Body of pancreas (tissue), 4 donors: ENCODE measurements at regions not wholly inside any gene's neighbourhood (a gene's known extent, or its start where the extent isn't known, plus 50 kb on each side); places are given as distances from the start of the nearest gene placed in this dataset.

Experiments
- ATAC-seq: fragments of 150-250 bp; one replicate; pipeline ENCODE4 v1.9.1; 2016
- DNase-seq, 4 donors: peaks; one replicate each; pipeline ENCODE4 v3.0.0-alpha.2; 2019
- H3K27ac ChIP-seq, 4 donors: fragments of 200-600 bp; sonication (generic); 1 replicate in 3 of 4; 2 replicates in 1 of 4; pipeline versions ENCODE4 v1.5.1 to v1.6.1; 2016 to 2019; ENCODE audit warnings: mild to moderate bottlenecking in 1 of 4, mixed read lengths in 1 of 4, moderate library complexity in 1 of 4
- H3K27me3 ChIP-seq, 2 donors: fragments of 200-600 bp; sonication (generic); one replicate each; pipeline ENCODE4 v1.6.0; 2016; ENCODE audit warnings: mild to moderate bottlenecking in 1 of 2
- H3K36me3 ChIP-seq, 2 donors: fragments of 200-600 bp; sonication (generic); replicated peaks in 1 of 2; 2 replicates each; pipeline ENCODE4 v1.5.1; 2016; ENCODE audit warnings: low read depth in 2 of 2; ENCODE audit not compliant: insufficient read depth in 1 of 2
- H3K4me1 ChIP-seq: fragments of 200-600 bp; sonication (generic); one replicate; pipeline ENCODE4 v1.6.0; 2016
- H3K4me3 ChIP-seq, 2 donors: fragments of 200-600 bp; sonication (generic); 1 replicate in 1 of 2; 2 replicates in 1 of 2; pipeline ENCODE4 v1.5.1; 2016 to 2019
- H3K9me3 ChIP-seq, 3 donors: fragments of 200-600 bp; sonication (generic); 1 replicate in 2 of 3; 2 replicates in 1 of 3; pipeline ENCODE4 v1.5.1; 2016
- POLR2A ChIP-seq, 3 donors: fragments of 450-650 bp; IDR thresholded peaks; one replicate each; pipeline ENCODE4 v1.6.1; 2016; ENCODE audit warnings: antibody characterized with exemption in 3 of 3, mild to moderate bottlenecking in 2 of 3
- WGBS, 2 donors: methylation state at CpG; one replicate each; pipeline ENCODE4 v1.1.5; 2017; 5-methylcytosine and 5-hydroxymethylcytosine counted together
- intact Hi-C: fragments of 100-400 bp; cut with DNase I; formaldehyde crosslinking; loops from one replicate; pipeline ENCODE4 v1.15.1; 2023
- TF ChIP-seq, protein P1 (sequence below), 7 experiments: fragments of 450-650 bp in 4 of 7; fragments of 200-600 bp in 3 of 7; sonication (generic) in 3 of 7; IDR thresholded peaks; one replicate each; pipeline ENCODE4 v1.5.1; 2016 to 2019; ENCODE audit warnings: antibody characterized with exemption in 7 of 7

DNA sequence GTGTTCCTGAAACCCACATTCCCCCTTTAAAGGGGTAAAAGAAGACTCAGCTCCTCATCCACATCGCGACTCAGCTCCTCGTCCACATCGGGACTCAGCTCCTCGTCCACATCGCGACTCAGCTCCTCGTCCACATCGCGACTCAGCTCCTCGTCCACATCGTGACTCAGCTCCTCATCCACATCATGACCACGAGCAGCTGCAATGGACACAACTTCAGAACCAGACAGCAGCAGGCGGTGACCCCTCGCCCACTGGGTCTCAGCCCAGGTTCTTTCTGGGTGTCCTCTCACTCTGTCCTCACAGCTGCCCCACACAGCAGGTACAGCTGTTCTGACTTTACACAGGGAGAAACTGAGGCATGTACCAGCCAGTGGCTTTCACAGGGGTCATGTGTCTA lies 163.5 kb upstream of the SALL3 start:
- 64 to 79% methylated on average over 15 of the region's 15 CpGs for WGBS, 2 donors
- H3K4me3 ChIP-seq, result no peak overlapping the region
- no peak for DNase-seq
- intact Hi-C loops, result no loop called here
- no peak overlapping the region for H3K27ac ChIP-seq
- no peaks in the 10 kb centered on the region for H3K4me1 ChIP-seq
- peaks cover 0 to 5% of the 10 kb centered on the region in 2 donors for H3K27me3 ChIP-seq
- TF ChIP-seq, protein P1, sequence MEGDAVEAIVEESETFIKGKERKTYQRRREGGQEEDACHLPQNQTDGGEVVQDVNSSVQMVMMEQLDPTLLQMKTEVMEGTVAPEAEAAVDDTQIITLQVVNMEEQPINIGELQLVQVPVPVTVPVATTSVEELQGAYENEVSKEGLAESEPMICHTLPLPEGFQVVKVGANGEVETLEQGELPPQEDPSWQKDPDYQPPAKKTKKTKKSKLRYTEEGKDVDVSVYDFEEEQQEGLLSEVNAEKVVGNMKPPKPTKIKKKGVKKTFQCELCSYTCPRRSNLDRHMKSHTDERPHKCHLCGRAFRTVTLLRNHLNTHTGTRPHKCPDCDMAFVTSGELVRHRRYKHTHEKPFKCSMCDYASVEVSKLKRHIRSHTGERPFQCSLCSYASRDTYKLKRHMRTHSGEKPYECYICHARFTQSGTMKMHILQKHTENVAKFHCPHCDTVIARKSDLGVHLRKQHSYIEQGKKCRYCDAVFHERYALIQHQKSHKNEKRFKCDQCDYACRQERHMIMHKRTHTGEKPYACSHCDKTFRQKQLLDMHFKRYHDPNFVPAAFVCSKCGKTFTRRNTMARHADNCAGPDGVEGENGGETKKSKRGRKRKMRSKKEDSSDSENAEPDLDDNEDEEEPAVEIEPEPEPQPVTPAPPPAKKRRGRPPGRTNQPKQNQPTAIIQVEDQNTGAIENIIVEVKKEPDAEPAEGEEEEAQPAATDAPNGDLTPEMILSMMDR (IDR thresholded peaks at IDR 0.05), result no peak
- TF ChIP-seq POLR2A (IDR thresholded peaks at IDR 0.05), result no peak
- ATAC-seq, result no peak
- H3K36me3 ChIP-seq, result no peaks in the 10 kb centered on the region
- no peaks in the 10 kb centered on the region for H3K9me3 ChIP-seq

DNA sequence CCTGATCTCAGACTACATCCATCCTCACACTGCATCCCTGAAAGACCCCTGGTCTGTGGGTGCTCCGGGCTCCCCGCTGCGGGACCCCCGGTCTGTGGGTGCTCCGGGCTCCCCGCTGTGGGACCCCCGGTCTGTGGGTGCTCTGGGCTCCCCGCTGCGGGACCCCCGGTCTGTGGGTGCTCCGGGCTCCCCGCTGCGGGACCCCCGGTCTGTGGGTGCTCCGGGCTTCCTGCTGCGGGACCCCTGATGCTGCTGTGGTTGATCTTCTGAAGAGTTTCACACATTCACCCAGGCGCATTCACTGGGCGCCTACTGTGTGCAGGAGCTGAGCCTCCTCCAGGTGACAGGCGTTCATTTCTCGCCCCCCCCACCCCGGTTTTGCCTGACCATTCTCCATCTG lies 162.7 kb upstream of the SALL3 start:
- H3K4me1 ChIP-seq, result no peaks in the 10 kb centered on the region
- WGBS, 2 donors, result 58 to 81% methylated on average over 8 to 17 of the region's 21 CpGs
- DNase-seq (no peak), ATAC-seq (no peak)
- H3K27me3 ChIP-seq, result peaks cover 0 to 5% of the 10 kb centered on the region in 2 donors
- no peak overlapping the region for H3K4me3 ChIP-seq
- intact Hi-C loops, result no loop called here
- H3K27ac ChIP-seq, result no peak overlapping the region
- TF ChIP-seq, protein P1 (IDR thresholded peaks at IDR 0.05), result no peak
- TF ChIP-seq POLR2A (IDR thresholded peaks at IDR 0.05), result no peak
- no peaks in the 10 kb centered on the region for H3K9me3 ChIP-seq
- H3K36me3 ChIP-seq, result no peaks in the 10 kb centered on the region

DNA sequence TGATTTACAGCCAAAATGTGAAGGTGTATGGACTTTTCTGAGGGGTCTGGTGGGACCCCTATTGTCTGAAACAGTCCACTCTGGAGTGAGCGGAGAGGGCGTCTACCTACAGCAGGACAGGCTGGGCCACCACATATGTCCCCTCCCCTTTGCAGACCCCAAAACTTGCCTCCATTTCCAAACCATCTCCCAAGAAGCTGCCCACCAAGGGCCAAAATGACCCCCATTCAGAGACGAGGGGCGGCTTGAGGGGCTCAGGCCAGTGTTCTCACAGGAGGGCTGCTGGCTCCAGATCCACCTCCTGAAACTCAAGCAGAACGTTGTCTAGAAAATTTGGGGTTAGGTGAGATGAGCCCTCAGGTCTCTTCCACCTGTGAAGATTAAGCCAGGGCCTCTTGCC lies 161.1 kb upstream of the SALL3 start:
- Histone ChIP-seq H3K4me1 (no peaks in the 10 kb centered on the region), H3K9me3 (no peaks in the 10 kb centered on the region), H3K36me3 (no peaks in the 10 kb centered on the region), H3K27ac (no peak overlapping the region), H3K27me3 (peaks cover 0 to 5% of the 10 kb centered on the region in 2 donors), H3K4me3 (no peak overlapping the region)
- 76 to 79% methylated on average over 2 to 5 of the region's 5 CpGs for WGBS, 2 donors
- intact Hi-C loops, result no loop called here
- DNase-seq (no peak), ATAC-seq (no peak)
- TF ChIP-seq, protein P1 (IDR thresholded peaks at IDR 0.05), result no peak
- no peak for TF ChIP-seq POLR2A (IDR thresholded peaks at IDR 0.05)

DNA sequence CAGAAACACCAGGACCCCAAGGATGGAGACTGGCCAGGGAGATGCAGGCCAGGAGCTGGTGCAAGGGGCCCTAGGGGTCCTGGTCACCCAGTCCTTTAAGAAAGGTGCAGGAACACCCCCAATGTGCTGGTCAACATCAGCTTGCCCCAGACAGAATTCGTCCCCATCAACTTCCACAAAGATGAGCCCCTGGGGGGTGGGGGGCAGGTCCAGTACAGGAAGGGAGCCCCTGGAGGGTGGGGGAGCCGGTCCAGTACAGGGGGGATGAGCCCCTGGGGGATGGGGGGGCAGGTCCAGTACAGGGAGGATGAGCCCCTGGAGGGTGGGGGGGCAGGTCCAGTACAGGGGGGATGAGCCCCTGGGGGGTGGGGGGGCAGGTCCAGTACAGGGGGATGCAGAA lies 160.7 kb upstream of the SALL3 start:
- H3K27me3 ChIP-seq, result peaks cover 0 to 5% of the 10 kb centered on the region in 2 donors
- WGBS, 2 donors, result 40% methylated on average over 1 of the region's 2 CpGs; no CpG with 5 or more reads in 1 of the 2 donors
- H3K4me3 ChIP-seq, result no peak overlapping the region
- no peak for DNase-seq
- TF ChIP-seq, protein P1 (IDR thresholded peaks at IDR 0.05), result no peak
- no peaks in the 10 kb centered on the region for H3K9me3 ChIP-seq
- H3K27ac ChIP-seq, result no peak overlapping the region
- intact Hi-C loops, result no loop called here
- no peaks in the 10 kb centered on the region for H3K4me1 ChIP-seq
- no peak for ATAC-seq
- no peaks in the 10 kb centered on the region for H3K36me3 ChIP-seq

DNA sequence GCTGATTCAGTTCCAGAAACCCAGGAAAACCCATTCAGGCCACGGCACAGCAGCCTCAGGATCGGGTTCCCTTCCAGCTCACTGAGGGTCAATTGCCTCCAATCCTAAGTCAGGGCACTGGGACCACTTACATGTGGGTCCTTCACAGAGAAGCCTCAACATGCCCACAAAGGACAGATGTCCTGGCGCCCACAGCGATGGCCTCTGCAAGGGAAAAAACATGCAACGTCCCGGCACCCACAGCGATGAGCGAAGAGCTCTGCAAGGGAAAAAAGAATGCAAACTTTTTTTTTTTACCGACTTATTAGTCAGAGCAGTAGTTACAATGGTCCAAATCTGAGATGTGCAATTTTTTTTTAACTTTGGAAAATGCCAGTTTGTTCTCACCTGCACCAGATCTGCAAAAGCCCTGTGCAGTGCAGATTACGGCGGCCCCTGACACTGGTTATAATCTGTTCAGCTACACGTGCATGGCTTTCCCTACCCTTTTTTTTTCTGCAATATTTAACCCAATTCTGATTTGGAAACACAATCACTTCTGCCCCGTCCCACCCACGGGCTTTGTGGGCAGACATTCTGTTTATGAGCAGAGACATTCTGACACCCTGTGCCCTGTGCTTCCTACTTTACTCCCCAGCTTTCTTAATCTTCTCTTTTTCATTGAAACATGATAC lies 159.3 kb upstream of the SALL3 start:
- no peak for TF ChIP-seq POLR2A (IDR thresholded peaks at IDR 0.05)
- TF ChIP-seq, protein P1 (IDR thresholded peaks at IDR 0.05), result no peak
- Histone ChIP-seq H3K9me3 (no peaks in the 10 kb centered on the region), H3K27me3 (peaks cover 0 to 5% of the 10 kb centered on the region in 2 donors), H3K4me1 (no peaks in the 10 kb centered on the region), H3K27ac (no peak overlapping the region), H3K36me3 (no peaks in the 10 kb centered on the region), H3K4me3 (no peak overlapping the region)
- DNase-seq (no peak), ATAC-seq (no peak)
- 53 to 58% methylated on average over 13 to 14 of the region's 14 CpGs for WGBS, 2 donors
- intact Hi-C loops, result no loop called here
